Large intestine (tissue), 3 donors: ENCODE measurements at regions not wholly inside any gene's neighbourhood (a gene's known extent, or its start where the extent isn't known, plus 50 kb on each side); places are given as distances from the start of the nearest gene placed in this dataset.

Source experiments
- DNase-seq, 2 donors: peaks; one replicate each; pipeline versions ENCODE4 v3.0.0 to v3.0.0-alpha.2; 2013
- H3K27ac ChIP-seq: one replicate; pipeline ENCODE4 v1.5.1; 2013; ENCODE audit warnings: low read length
- H3K27me3 ChIP-seq: 2 replicates; pipeline ENCODE4 v1.6.1; 2013; ENCODE audit warnings: low read length; ENCODE audit not compliant: control insufficient read depth, insufficient read depth
- H3K36me3 ChIP-seq: 2 replicates; pipeline ENCODE4 v1.6.1; 2013; ENCODE audit warnings: low read length; ENCODE audit not compliant: control insufficient read depth, insufficient read depth
- H3K4me1 ChIP-seq: one replicate; pipeline ENCODE4 v1.6.1; 2013; ENCODE audit warnings: low read length; ENCODE audit not compliant: control insufficient read depth, insufficient read depth
- H3K4me3 ChIP-seq: one replicate; pipeline ENCODE4 v1.5.1; 2013; ENCODE audit warnings: low read length
- H3K9me3 ChIP-seq: one replicate; pipeline ENCODE4 v1.6.1; 2013; ENCODE audit warnings: mild to moderate bottlenecking, low read depth, low read length, moderate library complexity; ENCODE audit not compliant: control insufficient read depth
- WGBS: methylation state at CpG from one replicate; pipeline ENCODE4 v1.1.5; 2013; ENCODE audit warnings: low lambda C conversion rate; ENCODE audit not compliant: insufficient coverage; 5-methylcytosine and 5-hydroxymethylcytosine counted together

- Histone ChIP-seq H3K27ac (no peak overlapping the region), H3K27me3 (no peaks in the 10 kb centered on the region), H3K4me3 (peak overlapping the region; percentile 3), H3K4me1 (peaks cover 3% of the 10 kb centered on the region), H3K9me3 (peaks cover 3% of the 10 kb centered on the region), H3K36me3 (no peaks in the 10 kb centered on the region)
- no peak for DNase-seq
- WGBS, result no CpG with 5 or more reads among the region's 25 CpGs
Measured at GRCh38 chr2:2542966-2543611, 212.0 kb upstream of the MYT1L start.

- no peaks in the 10 kb centered on the region for H3K27me3 ChIP-seq
- peaks cover 3% of the 10 kb centered on the region for H3K9me3 ChIP-seq
- no peak for DNase-seq
- WGBS, result no CpG with 5 or more reads among the region's 4 CpGs
- H3K4me1 ChIP-seq, result peaks cover 3% of the 10 kb centered on the region
- H3K27ac ChIP-seq, result no peak overlapping the region
- H3K4me3 ChIP-seq, result no peak overlapping the region
- no peaks in the 10 kb centered on the region for H3K36me3 ChIP-seq
Measured at GRCh38 chr2:2542316-2542715, 211.2 kb upstream of the MYT1L start.

DNA sequence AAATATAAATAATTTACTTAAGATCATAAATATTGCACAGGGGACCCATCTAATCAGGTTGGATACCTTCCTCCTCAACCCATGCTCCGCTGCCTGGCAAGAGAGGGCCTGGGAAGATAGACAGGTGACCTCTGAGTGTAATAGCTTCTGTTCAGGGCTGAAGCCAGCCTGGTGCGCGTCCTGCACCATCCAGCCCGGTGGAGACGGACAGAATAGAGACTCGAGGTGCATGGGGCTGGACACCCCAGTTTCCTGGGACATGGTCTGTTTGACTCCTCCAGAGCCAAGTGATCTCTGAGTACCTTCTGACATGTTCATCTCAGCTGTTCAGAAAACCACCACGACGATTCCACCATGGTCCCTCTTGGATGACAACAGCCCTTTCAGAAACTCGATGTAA lies 209.3 kb upstream of the MYT1L start:
- H3K4me3 ChIP-seq, result no peak overlapping the region
- no peak overlapping the region for H3K27ac ChIP-seq
- no CpG with 5 or more reads among the region's 9 CpGs for WGBS
- H3K9me3 ChIP-seq, result peaks cover 3% of the 10 kb centered on the region
- H3K4me1 ChIP-seq, result peaks cover 9% of the 10 kb centered on the region
- H3K27me3 ChIP-seq, result no peaks in the 10 kb centered on the region
- DNase-seq, result no peak
- no peaks in the 10 kb centered on the region for H3K36me3 ChIP-seq

- H3K4me1 ChIP-seq, result peaks cover 9% of the 10 kb centered on the region
Measured at GRCh38 chr2:2536416-2537056, 205.5 kb upstream of the MYT1L start.

GRCh38 chr2:2530334-2530733 lies 199.3 kb upstream of the MYT1L start:
- Histone ChIP-seq H3K4me3 (no peak overlapping the region), H3K9me3 (no peaks in the 10 kb centered on the region), H3K27me3 (no peaks in the 10 kb centered on the region), H3K36me3 (no peaks in the 10 kb centered on the region), H3K27ac (no peak overlapping the region), H3K4me1 (peaks cover 5% of the 10 kb centered on the region)
- no CpG with 5 or more reads among the region's 10 CpGs for WGBS
- no peak for DNase-seq

More at GRCh38 chr2:2536416-2537056, 205.5 kb upstream of the MYT1L start:
- peak overlapping the region; percentile 33 for H3K27ac ChIP-seq
- H3K4me3 ChIP-seq, result no peak overlapping the region
- no peaks in the 10 kb centered on the region for H3K27me3 ChIP-seq
- DNase-seq, result peak; percentile 76 to 91
- WGBS, result 40% methylated on average over 1 of the region's 11 CpGs
- no peaks in the 10 kb centered on the region for H3K9me3 ChIP-seq
- no peaks in the 10 kb centered on the region for H3K36me3 ChIP-seq

GRCh38 chr2:2528846-2529245 lies 197.8 kb upstream of the MYT1L start:
- Histone ChIP-seq H3K4me3 (no peak overlapping the region), H3K9me3 (no peaks in the 10 kb centered on the region), H3K27me3 (no peaks in the 10 kb centered on the region), H3K27ac (no peak overlapping the region), H3K36me3 (no peaks in the 10 kb centered on the region), H3K4me1 (peaks cover 5% of the 10 kb centered on the region)
- WGBS, result 20% methylated on average over 1 of the region's 15 CpGs
- peak in 1 of 2 donors; percentile 54 for DNase-seq

DNA sequence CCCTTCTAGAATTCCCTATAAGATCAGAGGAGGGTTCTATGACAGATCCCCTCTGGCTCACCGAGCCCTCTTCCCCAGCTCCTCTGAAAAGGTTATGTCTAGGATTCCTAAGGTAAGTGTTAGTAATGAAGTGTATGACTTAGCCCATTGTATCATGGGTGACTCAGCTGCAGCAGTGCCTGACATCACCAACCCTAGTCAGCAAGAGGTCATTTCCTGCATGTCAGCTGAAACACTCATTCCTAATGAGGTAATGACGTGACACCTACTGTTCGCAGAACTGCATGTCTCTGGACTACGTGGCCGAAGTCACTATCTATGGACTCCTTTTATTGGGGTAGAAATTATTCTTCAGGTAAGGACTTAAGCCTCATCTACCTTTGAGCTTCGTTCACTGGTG lies 196.1 kb upstream of the MYT1L start:
- Histone ChIP-seq H3K4me3 (no peak overlapping the region), H3K27me3 (no peaks in the 10 kb centered on the region)
- no CpG with 5 or more reads among the region's 6 CpGs for WGBS

DNA sequence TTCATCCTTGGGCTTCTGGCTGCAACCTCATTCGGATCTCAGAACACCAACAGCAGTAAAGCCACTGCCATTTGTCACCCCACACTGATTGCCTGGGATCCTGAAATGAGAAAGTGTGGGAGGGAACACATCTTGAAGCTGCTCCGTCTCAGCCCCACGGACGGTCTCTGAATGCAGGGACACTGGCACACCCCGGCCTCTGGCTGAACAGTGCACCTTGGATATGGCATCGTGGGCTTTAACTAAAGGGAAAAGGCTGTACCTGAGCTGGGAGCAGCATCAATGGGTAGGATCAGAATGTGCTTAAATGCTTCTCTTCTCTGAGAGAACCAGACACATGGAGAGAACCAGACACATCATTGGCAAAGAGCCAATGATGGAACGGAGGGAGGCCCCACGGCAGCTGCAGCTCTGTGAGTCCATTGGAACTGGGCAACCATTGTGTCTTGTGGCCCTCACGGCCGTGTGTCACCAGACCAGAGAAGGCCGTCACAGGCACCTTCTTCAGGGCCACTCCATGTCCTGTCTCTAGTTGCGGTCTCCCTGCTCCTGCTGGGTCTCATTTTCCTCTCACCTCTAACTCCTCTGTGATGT lies 193.4 kb upstream of the MYT1L start:
- WGBS, result no CpG with 5 or more reads among the region's 12 CpGs
- DNase-seq, result no peak
- no peaks in the 10 kb centered on the region for H3K36me3 ChIP-seq

More for the DNA sequence above, 196.1 kb upstream of the MYT1L start:
- H3K27ac ChIP-seq, result no peak overlapping the region
- H3K4me1 ChIP-seq, result peaks cover 5% of the 10 kb centered on the region
- no peaks in the 10 kb centered on the region for H3K36me3 ChIP-seq
- no peak for DNase-seq
- H3K9me3 ChIP-seq, result no peaks in the 10 kb centered on the region

DNA sequence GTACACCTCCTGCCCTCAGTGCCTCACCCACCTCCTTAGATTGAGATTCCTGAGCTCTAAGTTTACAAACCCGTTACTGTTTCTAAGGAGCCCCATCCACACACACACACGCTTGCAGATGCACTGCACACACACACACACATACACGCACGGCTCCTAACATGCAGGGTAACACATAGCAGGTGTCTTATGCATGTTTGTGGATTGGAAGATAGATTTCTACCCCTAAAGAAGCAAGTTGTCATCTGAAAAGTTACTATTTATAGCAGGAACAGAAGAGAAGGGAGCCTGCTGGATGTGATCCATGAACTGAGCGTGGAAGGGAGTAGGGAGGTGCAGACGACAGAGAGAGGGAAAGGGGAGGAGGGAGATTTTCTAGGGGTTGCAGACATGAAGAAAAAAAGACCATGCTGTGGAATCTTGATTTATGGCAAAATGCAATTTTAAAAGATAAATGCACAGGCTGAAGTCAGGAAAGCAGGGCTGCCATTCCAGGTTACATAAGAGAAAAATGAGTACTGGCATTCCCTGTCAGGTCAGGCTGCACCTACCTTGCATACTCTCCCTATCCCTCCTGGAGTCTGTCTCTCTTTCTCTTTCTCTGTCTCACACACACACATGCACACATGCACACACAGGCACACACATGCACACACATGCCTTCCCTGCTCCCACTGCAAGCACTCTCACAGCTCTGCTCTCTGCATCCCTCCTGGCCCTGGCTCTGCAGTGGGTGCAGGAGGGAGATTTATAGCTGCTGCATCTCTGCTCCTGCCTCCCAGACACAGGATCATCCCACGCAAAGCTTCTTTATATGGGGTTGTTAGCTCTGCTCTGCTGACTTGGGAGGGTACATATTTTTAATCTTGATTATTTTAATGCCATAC lies 192.6 kb upstream of the MYT1L start:
- no CpG with 5 or more reads among the region's 7 CpGs for WGBS
- no peak overlapping the region for H3K27ac ChIP-seq
- no peaks in the 10 kb centered on the region for H3K36me3 ChIP-seq
- no peaks in the 10 kb centered on the region for H3K27me3 ChIP-seq
- no peak overlapping the region for H3K4me3 ChIP-seq
- DNase-seq, result no peak
- no peaks in the 10 kb centered on the region for H3K4me1 ChIP-seq
- H3K9me3 ChIP-seq, result no peaks in the 10 kb centered on the region

More for the DNA sequence above, 193.4 kb upstream of the MYT1L start:
- Histone ChIP-seq H3K27me3 (no peaks in the 10 kb centered on the region), H3K27ac (no peak overlapping the region), H3K9me3 (no peaks in the 10 kb centered on the region), H3K4me3 (no peak overlapping the region), H3K4me1 (peaks cover 4% of the 10 kb centered on the region)

DNA sequence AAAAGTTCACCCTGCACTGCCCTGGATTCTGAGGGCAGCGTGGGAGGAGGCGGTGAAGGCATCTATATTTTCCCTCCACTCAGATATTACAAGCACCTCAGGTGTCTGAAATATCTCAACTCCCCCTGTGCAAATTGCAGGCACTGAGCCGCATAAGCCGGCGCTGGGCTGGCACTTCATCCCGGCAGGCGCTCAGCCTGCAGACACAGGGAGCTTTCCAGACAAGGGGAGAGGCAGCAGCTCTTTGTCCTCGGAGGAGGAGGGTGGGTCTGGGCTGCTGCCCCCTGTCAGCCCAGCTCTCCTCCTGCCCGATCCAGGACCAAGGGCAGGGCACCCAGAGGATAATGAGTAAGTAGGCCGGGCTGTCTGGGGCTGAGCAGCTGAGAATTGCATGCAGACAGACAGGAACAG lies 189.3 kb upstream of the MYT1L start:
- H3K36me3 ChIP-seq, result no peaks in the 10 kb centered on the region
- WGBS, result no CpG with 5 or more reads among the region's 10 CpGs
- H3K4me1 ChIP-seq, result no peaks in the 10 kb centered on the region
- no peak overlapping the region for H3K27ac ChIP-seq
- no peak overlapping the region for H3K4me3 ChIP-seq
- H3K27me3 ChIP-seq, result no peaks in the 10 kb centered on the region
- DNase-seq, result no peak
- H3K9me3 ChIP-seq, result no peaks in the 10 kb centered on the region
